ENCODE measurements at regions not wholly inside any gene's neighbourhood (a gene's known extent, or its start where the extent isn't known, plus 50 kb on each side); places are given as distances from the start of the nearest gene placed in this dataset.

- TF ChIP-seq, protein P1, sequence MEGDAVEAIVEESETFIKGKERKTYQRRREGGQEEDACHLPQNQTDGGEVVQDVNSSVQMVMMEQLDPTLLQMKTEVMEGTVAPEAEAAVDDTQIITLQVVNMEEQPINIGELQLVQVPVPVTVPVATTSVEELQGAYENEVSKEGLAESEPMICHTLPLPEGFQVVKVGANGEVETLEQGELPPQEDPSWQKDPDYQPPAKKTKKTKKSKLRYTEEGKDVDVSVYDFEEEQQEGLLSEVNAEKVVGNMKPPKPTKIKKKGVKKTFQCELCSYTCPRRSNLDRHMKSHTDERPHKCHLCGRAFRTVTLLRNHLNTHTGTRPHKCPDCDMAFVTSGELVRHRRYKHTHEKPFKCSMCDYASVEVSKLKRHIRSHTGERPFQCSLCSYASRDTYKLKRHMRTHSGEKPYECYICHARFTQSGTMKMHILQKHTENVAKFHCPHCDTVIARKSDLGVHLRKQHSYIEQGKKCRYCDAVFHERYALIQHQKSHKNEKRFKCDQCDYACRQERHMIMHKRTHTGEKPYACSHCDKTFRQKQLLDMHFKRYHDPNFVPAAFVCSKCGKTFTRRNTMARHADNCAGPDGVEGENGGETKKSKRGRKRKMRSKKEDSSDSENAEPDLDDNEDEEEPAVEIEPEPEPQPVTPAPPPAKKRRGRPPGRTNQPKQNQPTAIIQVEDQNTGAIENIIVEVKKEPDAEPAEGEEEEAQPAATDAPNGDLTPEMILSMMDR (IDR thresholded peaks at IDR 0.05) = no peak
- TF ChIP-seq ZFX (IDR thresholded peaks at IDR 0.05; ENCODE audit: borderline replicate concordance) = no peak
Observed at GRCh38 chr3:54026543-54026942, 95.8 kb upstream of the CACNA2D3 start.

Measured in 22Rv1 (cell line).